ENCODE measurements at regions not wholly inside any gene's neighbourhood (a gene's known extent, or its start where the extent isn't known, plus 50 kb on each side); places are given as distances from the start of the nearest gene placed in this dataset.

DNA sequence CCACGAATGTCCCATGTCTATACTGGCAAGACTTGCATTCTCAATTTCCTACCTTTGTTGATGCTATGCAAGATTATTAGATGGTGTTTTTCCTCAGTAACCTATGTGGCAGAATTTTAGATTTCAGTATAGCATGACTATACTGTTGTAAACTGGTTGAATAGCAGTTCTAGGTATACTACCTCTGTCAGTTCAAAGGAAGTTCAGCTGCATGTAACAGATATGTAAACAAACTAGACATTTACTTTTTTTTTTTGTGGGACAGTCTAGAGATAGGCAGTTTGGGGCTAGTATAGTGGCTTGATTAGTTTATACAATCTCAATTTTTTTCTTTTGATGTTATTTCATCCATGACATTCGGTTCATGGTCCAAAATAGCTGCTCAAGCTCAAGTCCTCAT is 97.6 kb upstream of the GRIN3A start:
- H2AFZ ChIP-seq (ENCODE audit: low read length), result no peak overlapping the region
- no peaks in the 10 kb centered on the region for H3K27me3 ChIP-seq (replicated peaks in 1 of 4; ENCODE audit: control insufficient read depth in 3 of 4, extremely low read depth in 1 of 4, insufficient read depth in 3 of 4, low read length in 3 of 4)
- no peak overlapping the region for H4K8ac ChIP-seq (ENCODE audit: extremely low read depth, insufficient read depth, low read length)
- DNase-seq (ENCODE audit: low read depth in 1 of 2, low spot score in 2 of 2) (no peak), FAIRE-seq (no peak)
- H3K9me3 ChIP-seq (ENCODE audit: insufficient read depth in 2 of 2, low read depth in 1 of 2, low read length in 1 of 2), result no peaks in the 10 kb centered on the region
- no peak overlapping the region for H3K56ac ChIP-seq (replicated peaks; ENCODE audit: insufficient read length, low read depth, low read length)
- H2BK20ac ChIP-seq (ENCODE audit: low read length), result no peak overlapping the region
- no peak overlapping the region for H2BK120ac ChIP-seq (replicated peaks; ENCODE audit: low read depth, low read length)
- no peak overlapping the region for H3K4ac ChIP-seq (replicated peaks; ENCODE audit: insufficient read length, low read depth, low read length)
- H3K23ac ChIP-seq (ENCODE audit: insufficient read length), result no peak overlapping the region
- no peak overlapping the region for H4K5ac ChIP-seq (ENCODE audit: insufficient read length, low read depth, low read length)
- H3K18ac ChIP-seq (ENCODE audit: extremely low read depth, low read length), result no peak overlapping the region
- no peaks in the 10 kb centered on the region for H3K4me1 ChIP-seq (replicated peaks in 1 of 4; ENCODE audit: control insufficient read depth in 3 of 4, insufficient read depth in 4 of 4, low read length in 3 of 4)
- H3K23me2 ChIP-seq (ENCODE audit: low read depth, low read length), result no peaks in the 10 kb centered on the region
- no peak overlapping the region for H2BK15ac ChIP-seq (ENCODE audit: low read length)
- no peak overlapping the region for H3K4me2 ChIP-seq (ENCODE audit: insufficient read depth in 1 of 2, low read depth in 2 of 2, low read length in 2 of 2)
- ChIA-PET CTCF (ENCODE audit: partially characterized antibody) (no interaction called here), POLR2A (ENCODE audit: partially characterized antibody) (no interaction called here)
- H4K91ac ChIP-seq (replicated peaks; ENCODE audit: insufficient read length, low read length), result no peak overlapping the region
- no peak overlapping the region for H3K27ac ChIP-seq (ENCODE audit: low read depth, low read length)
- H3K4me3 ChIP-seq (ENCODE audit: extremely low read depth in 1 of 4, insufficient read depth in 2 of 4, low read depth in 3 of 4, low read length in 4 of 4), result no peak overlapping the region
- no peak overlapping the region for H2BK5ac ChIP-seq (ENCODE audit: low read depth, low read length)
- H4K20me1 ChIP-seq (replicated peaks in 1 of 2; ENCODE audit: control insufficient read depth in 1 of 2, insufficient read depth in 2 of 2, low read length in 2 of 2), result no peaks in the 10 kb centered on the region
- H3K79me1 ChIP-seq (ENCODE audit: low read depth, low read length), result no peaks in the 10 kb centered on the region
- H2BK12ac ChIP-seq (ENCODE audit: low read depth, low read length), result no peak overlapping the region
- WGBS, 2 experiments (ENCODE audit: extremely low coverage in 1 of 2, insufficient coverage in 1 of 2, insufficient read length in 1 of 2, insufficient replicate concordance in 2 of 2, low coverage in 1 of 2, low lambda C conversion rate in 2 of 2, missing lambda C conversion rate in 1 of 2), result 43% methylated on average over 2 of the region's 2 CpGs; no CpG with 5 or more reads in 1 of the 2 experiments
- no peak overlapping the region for H3K14ac ChIP-seq (ENCODE audit: insufficient read length)
- H3K36me3 ChIP-seq (ENCODE audit: control insufficient read depth in 2 of 4, insufficient read depth in 4 of 4, low read length in 3 of 4), result no peaks in the 10 kb centered on the region
- H3K79me2 ChIP-seq (ENCODE audit: control insufficient read depth in 1 of 2, insufficient read depth in 2 of 2, low read length in 2 of 2), result no peaks in the 10 kb centered on the region
- H3K9ac ChIP-seq (replicated peaks in 1 of 4; ENCODE audit: extremely low read depth in 1 of 4, low read depth in 3 of 4, low read length in 3 of 4), result no peak overlapping the region
- no peak overlapping the region for H2AK5ac ChIP-seq (ENCODE audit: low read depth, low read length)
- no peak for TF ChIP-seq RAD21 (IDR thresholded peaks at IDR 0.05 in 1 of 2, conservative IDR thresholded peaks at IDR 0.05 in 1 of 2; ENCODE audit: low read depth in 2 of 2, low read length in 2 of 2)
- TF ChIP-seq SP2 (IDR thresholded peaks at IDR 0.05; ENCODE audit: low read length), result no peak
- no peak for TF ChIP-seq TAF7 (optimal IDR thresholded peaks at IDR 0.05; ENCODE audit: borderline replicate concordance, low read depth, low read length)
- TF ChIP-seq, protein P1, sequence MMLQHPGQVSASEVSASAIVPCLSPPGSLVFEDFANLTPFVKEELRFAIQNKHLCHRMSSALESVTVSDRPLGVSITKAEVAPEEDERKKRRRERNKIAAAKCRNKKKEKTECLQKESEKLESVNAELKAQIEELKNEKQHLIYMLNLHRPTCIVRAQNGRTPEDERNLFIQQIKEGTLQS (IDR thresholded peaks at IDR 0.05; ENCODE audit: insufficient read depth, low read depth, low read length), result no peak
- no peak for TF ChIP-seq CBX5 (IDR thresholded peaks at IDR 0.05; ENCODE audit: low read depth, low read length)
- no peak for TF ChIP-seq NRF1 (IDR thresholded peaks at IDR 0.05; ENCODE audit: low read depth, low read length)
- no peak for TF ChIP-seq HDAC6 (IDR thresholded peaks at IDR 0.05; ENCODE audit: low read depth, low read length)
- no peak for TF ChIP-seq JUND (IDR thresholded peaks at IDR 0.05; ENCODE audit: low read length)
- TF ChIP-seq POU5F1 (IDR thresholded peaks at IDR 0.05; ENCODE audit: low read depth, low read length), result no peak
- no peak for TF ChIP-seq RNF2 (IDR thresholded peaks at IDR 0.05; ENCODE audit: borderline replicate concordance, low read depth, low read length, missing control alignments, poor library complexity, severe bottlenecking)
- TF ChIP-seq TCF12 (IDR thresholded peaks at IDR 0.05; ENCODE audit: low read depth, low read length), result no peak
- TF ChIP-seq KDM5A (IDR thresholded peaks at IDR 0.05; ENCODE audit: low read length), result no peak
- TF ChIP-seq BRCA1 (IDR thresholded peaks at IDR 0.05; ENCODE audit: low read depth, low read length), result no peak
- no peak for TF ChIP-seq POLR2A (IDR thresholded peaks at IDR 0.05; ENCODE audit: control extremely low read depth in 1 of 2, low read depth in 2 of 2, low read length in 2 of 2)
- TF ChIP-seq RBBP5 (IDR thresholded peaks at IDR 0.05; ENCODE audit: borderline replicate concordance, low read depth, low read length), result no peak
- no peak for TF ChIP-seq TAF1 (IDR thresholded peaks at IDR 0.05; ENCODE audit: low read depth, low read length)

Data from H1 (cell line).